OCI-LY3 (cell line): ENCODE measurements at regions not wholly inside any gene's neighbourhood (a gene's known extent, or its start where the extent isn't known, plus 50 kb on each side); places are given as distances from the start of the nearest gene placed in this dataset.

Source experiments
- H2AFZ ChIP-seq: fragments of 200-600, 300-600 bp; shearing (Covaris generic); 2 replicates; pipeline ENCODE4 v1.6.0; 2014; ENCODE audit warnings: antibody characterized with exemption, low read depth, low read length
- H3K27ac ChIP-seq: fragments of 200-600, 300-600 bp; sonication (generic); 2 replicates; pipeline ENCODE4 v1.5.1; 2014; ENCODE audit warnings: mild to moderate bottlenecking, low read length, moderate library complexity, mixed read lengths
- H3K27me3 ChIP-seq: fragments of 200-600, 300-600 bp; sonication (generic); 2 replicates; pipeline ENCODE4 v1.6.1; 2014; ENCODE audit warnings: low read depth, low read length, mixed read lengths
- H3K36me3 ChIP-seq: fragments of 200-600, 300-600 bp; sonication (generic); replicated peaks from 2 replicates; pipeline ENCODE3; 2014; ENCODE audit warnings: low read depth, low read length, mixed read lengths
- H3K4me1 ChIP-seq: fragments of 300-600, 200-600 bp; sonication (generic); 2 replicates; pipeline ENCODE4 v1.6.1; 2014; ENCODE audit warnings: low read length, mixed read lengths
- H3K4me2 ChIP-seq: fragments of 200-600, 300-600 bp; sonication (generic); 2 replicates; pipeline ENCODE4 v1.6.1; 2014; ENCODE audit warnings: low read length, mixed read lengths
- H3K4me3 ChIP-seq: fragments of 300-600, 200-600 bp; sonication (generic); 2 replicates; pipeline ENCODE4 v1.5.1; 2014; ENCODE audit warnings: antibody characterized with exemption, mild to moderate bottlenecking, low read length, moderate library complexity
- H3K79me2 ChIP-seq: fragments of 300-600, 200-600 bp; shearing (Covaris generic); 2 replicates; pipeline ENCODE4 v1.6.1; 2014; ENCODE audit warnings: mild to moderate bottlenecking, low read length, mixed read lengths
- H3K9ac ChIP-seq: fragments of 300-600, 200-600 bp; shearing (Covaris generic); 2 replicates; pipeline ENCODE4 v1.6.0; 2014; ENCODE audit warnings: mild to moderate bottlenecking, low read length, moderate library complexity
- H3K9me3 ChIP-seq: fragments of 200-600, 300-600 bp; shearing (Covaris generic); 2 replicates; pipeline ENCODE4 v1.6.1; 2014; ENCODE audit warnings: low read length, mixed read lengths; ENCODE audit not compliant: insufficient read depth
- H4K20me1 ChIP-seq: fragments of 200-600, 300-600 bp; sonication (generic); 2 replicates; pipeline ENCODE4 v1.6.1; 2016; ENCODE audit warnings: low read length, mixed read lengths; ENCODE audit not compliant: insufficient read depth
- CTCF ChIP-seq: fragments of 200-600, 300-600 bp; sonication (generic); IDR thresholded peaks from 2 replicates; pipeline ENCODE4 v1.5.1; 2014; ENCODE audit warnings: antibody characterized with exemption, low read length, low read depth
- EZH2phosphoT487 ChIP-seq: fragments of 200-600 bp; shearing (Covaris generic); IDR thresholded peaks from 2 replicates; pipeline ENCODE4 v1.6.1; 2018; ENCODE audit warnings: antibody characterized with exemption, mixed run types, low read depth

DNA sequence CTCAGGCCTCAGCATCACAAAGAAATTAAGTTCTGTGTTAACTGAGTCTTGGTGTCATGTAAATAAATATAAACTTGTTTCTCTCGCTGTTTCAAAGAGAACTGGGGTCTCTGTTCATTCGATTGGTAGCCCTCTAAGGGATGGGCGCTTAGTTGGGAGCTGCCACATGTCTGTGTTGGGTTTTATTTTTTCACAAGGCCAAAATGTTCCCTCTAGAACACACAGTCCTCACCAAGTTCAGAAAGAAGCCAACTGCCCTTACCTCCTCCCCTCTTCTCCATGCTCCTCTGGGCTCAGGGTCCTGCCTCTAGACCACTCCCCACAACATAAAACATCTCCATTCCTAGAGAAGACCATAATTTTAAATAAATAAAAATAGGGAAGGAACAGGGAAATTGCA, 490.9 kb downstream of the TNS1 start:
- H3K4me3 ChIP-seq, result no peak overlapping the region
- H4K20me1 ChIP-seq, result no peaks in the 10 kb centered on the region
- H3K4me2 ChIP-seq, result no peak overlapping the region
- no peaks in the 10 kb centered on the region for H3K79me2 ChIP-seq
- H3K9ac ChIP-seq, result no peak overlapping the region
- no peak overlapping the region for H3K27ac ChIP-seq
- no peaks in the 10 kb centered on the region for H3K27me3 ChIP-seq
- H3K9me3 ChIP-seq, result no peaks in the 10 kb centered on the region
- H3K4me1 ChIP-seq, result no peaks in the 10 kb centered on the region
- no peak for TF ChIP-seq EZH2phosphoT487
- TF ChIP-seq CTCF, result no peak
- H2AFZ ChIP-seq, result no peak overlapping the region
- H3K36me3 ChIP-seq, result no peaks in the 10 kb centered on the region

- Histone ChIP-seq H3K9ac (no peak overlapping the region), H3K4me3 (no peak overlapping the region), H2AFZ (no peak overlapping the region)
Measured at GRCh38 chr2:217510771-217511291, 492.0 kb downstream of the TNS1 start.

GRCh38 chr2:217505303-217505702, 497.5 kb downstream of the TNS1 start:
- H3K4me1 ChIP-seq, result no peaks in the 10 kb centered on the region
- H2AFZ ChIP-seq, result no peak overlapping the region
- peaks cover 4% of the 10 kb centered on the region; the same call in 1 of the 2 replicates for H3K27me3 ChIP-seq
- H3K79me2 ChIP-seq, result no peaks in the 10 kb centered on the region
- no peak overlapping the region for H3K27ac ChIP-seq
- no peaks in the 10 kb centered on the region for H3K36me3 ChIP-seq
- H3K4me3 ChIP-seq, result no peak overlapping the region
- no peaks in the 10 kb centered on the region for H3K9me3 ChIP-seq
- no peak overlapping the region for H3K4me2 ChIP-seq
- no peak for TF ChIP-seq EZH2phosphoT487
- no peak for TF ChIP-seq CTCF
- no peaks in the 10 kb centered on the region for H4K20me1 ChIP-seq
- H3K9ac ChIP-seq, result no peak overlapping the region

More at GRCh38 chr2:217510771-217511291, 492.0 kb downstream of the TNS1 start:
- no peaks in the 10 kb centered on the region for H4K20me1 ChIP-seq
- no peaks in the 10 kb centered on the region for H3K79me2 ChIP-seq
- no peaks in the 10 kb centered on the region for H3K27me3 ChIP-seq
- no peak overlapping the region for H3K27ac ChIP-seq
- H3K9me3 ChIP-seq, result no peaks in the 10 kb centered on the region
- peak; percentile 62 for TF ChIP-seq CTCF
- TF ChIP-seq EZH2phosphoT487, result no peak
- no peaks in the 10 kb centered on the region for H3K36me3 ChIP-seq
- no peaks in the 10 kb centered on the region for H3K4me1 ChIP-seq
- H3K4me2 ChIP-seq, result no peak overlapping the region

DNA sequence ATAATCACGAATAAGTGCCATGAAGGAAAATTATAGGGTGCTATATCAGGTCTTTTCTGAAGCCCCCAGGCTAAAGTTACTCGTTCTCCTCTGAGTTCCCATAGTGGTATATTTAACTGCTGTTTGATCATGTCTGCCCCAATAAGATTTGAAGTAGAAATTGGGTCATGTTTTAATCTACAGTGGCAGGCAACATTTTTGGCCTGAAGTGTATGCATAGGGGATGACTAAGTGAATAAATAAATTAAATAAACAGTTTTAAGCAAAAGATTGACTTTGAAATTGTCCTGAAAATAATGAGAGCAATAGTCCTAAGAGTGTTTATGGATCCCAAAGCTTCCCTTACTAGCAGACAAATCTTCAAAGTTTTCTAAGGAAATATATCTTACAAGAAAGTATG, 500.9 kb downstream of the TNS1 start:
- no peak overlapping the region for H2AFZ ChIP-seq
- no peak for TF ChIP-seq CTCF
- TF ChIP-seq EZH2phosphoT487, result no peak
- no peaks in the 10 kb centered on the region for H3K9me3 ChIP-seq
- H3K4me3 ChIP-seq, result no peak overlapping the region
- H3K36me3 ChIP-seq, result no peaks in the 10 kb centered on the region
- no peaks in the 10 kb centered on the region for H4K20me1 ChIP-seq
- H3K79me2 ChIP-seq, result no peaks in the 10 kb centered on the region
- H3K27ac ChIP-seq, result no peak overlapping the region
- peaks cover 4% of the 10 kb centered on the region; the same call in 1 of the 2 replicates for H3K27me3 ChIP-seq
- no peaks in the 10 kb centered on the region for H3K4me1 ChIP-seq
- H3K9ac ChIP-seq, result no peak overlapping the region
- no peak overlapping the region for H3K4me2 ChIP-seq
